ENCODE measurements at regions not wholly inside any gene's neighbourhood (a gene's known extent, or its start where the extent isn't known, plus 50 kb on each side); places are given as distances from the start of the nearest gene placed in this dataset.

DNA sequence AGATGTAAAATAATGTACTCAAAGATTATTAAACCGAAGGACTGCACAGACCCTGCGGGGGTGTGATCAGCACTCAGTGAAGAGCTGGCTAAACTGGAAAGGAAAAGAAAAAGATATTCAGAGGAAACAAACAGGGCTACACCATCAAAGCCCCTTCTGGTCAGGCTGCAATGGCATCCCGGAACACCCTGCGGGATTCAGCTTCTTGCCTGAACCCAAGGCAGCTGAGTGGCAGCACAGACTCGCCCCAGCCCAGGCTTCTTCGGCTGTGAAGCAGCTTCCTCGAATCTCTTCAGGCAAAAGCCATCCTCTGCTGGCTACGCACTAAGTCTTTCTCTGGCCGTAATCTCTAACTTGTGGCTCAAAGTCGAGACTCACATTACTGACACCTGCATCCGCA is 220.9 kb downstream of the TEX29 start:
- DNase-seq = no peak

- DNase-seq = no peak
Observed at GRCh38 chr13:111541752-111542529, 221.5 kb downstream of the TEX29 start.

DNA sequence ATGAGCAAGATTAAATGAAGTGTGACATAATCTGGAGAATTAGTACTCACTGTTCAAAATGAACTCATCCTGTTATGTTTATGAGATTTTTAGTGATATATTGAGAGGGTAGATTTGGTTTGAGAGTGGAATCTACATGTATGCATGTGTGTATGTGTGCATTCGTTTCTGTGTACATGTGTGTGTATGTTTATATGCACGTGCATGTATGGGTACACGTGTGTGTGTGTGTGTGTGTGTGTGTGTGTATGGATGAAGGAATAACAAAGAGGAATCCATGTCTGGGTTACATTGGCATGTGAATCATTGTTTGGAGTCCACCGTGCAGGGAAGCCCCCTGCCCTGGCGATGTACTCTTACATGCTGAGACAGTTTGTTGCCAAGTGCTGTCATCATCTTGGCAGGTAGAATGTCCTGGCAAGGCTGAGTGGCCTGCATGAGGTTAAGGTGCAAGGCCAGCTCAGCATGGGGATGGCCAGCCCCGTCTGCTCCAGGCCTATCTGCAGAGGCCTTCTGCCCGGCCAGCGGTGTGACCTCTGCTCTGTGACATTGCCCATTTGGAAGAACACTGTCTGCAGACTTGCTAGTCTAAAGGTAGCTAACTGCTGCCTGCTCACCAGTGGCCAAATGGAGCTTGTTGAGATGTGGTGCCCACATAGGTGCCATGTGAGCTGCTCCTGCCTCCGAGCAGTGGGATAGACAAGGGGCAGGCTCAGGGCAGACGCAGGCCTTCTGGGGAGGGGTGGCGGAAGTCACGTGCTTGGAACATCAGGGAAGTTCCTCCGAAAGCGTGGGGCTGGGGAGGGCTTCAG is 222.3 kb downstream of the TEX29 start:
- DNase-seq = no peak

DNA sequence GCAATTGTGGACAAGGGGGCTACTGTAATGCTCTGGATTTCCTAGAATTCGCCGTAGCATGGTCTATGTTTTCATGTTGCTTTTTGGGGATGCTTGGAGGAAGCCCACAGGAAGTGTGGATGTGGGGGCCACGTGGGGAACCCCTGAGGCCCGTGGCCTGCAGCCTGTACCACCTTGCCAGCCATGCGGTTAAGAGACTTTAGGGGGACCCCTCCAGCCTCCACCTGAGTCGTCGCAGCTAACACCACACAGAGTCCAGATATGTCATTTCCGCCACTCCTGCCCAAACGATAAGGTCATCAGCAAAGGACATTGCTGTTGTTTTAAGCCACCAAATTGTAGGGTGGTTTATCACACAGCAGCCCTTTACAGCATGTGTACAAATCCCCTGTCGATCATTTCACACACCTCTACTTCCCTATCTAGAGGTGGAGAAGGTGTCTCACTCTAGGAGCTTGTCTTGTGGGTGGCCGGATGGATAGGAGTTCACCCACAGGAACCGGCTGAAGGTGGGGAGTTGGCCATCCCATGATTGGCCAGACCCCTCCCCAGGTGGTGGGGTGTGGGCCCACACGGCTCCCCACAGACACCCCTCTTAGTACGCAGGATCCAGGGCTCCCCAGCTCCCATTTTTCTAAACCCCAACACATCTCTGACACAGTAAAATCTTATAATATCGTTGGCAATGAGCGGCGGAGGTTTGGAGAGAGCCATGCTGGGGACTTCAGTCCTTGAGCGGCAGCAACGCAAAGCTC is 226.7 kb downstream of the TEX29 start:
- DNase-seq = no peak

- DNase-seq = no peak
Observed at GRCh38 chr13:111547726-111548273, 227.4 kb downstream of the TEX29 start.

- DNase-seq = no peak
Observed at GRCh38 chr13:111548301-111548700, 227.9 kb downstream of the TEX29 start.

DNA sequence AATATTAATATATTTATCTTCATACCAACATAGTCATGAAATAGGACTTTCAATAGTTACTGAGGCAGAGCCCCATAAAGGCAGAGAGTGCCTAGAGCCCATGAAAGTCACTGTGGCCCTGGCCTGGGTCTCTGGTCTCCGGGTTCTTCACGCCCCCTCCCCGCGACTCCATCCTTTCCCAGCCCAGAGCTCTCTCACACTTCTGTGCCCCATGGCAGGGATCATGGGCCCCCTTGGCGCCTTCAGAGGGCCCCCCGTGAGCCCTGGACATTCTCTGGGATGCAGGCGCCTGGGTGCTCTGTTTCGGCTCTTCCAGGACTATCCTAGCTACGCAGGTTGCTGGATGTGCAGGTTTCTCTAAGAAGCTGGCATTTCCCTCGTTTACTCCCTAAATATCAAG is 228.4 kb downstream of the TEX29 start:
- no peak for DNase-seq

- no peak for DNase-seq
Observed at GRCh38 chr13:111549464-111549863, 229.0 kb downstream of the TEX29 start.

- DNase-seq = no peak
Observed at GRCh38 chr13:111550062-111550461, 229.6 kb downstream of the TEX29 start.

- DNase-seq = no peak
Observed at GRCh38 chr13:111551204-111551820, 230.9 kb downstream of the TEX29 start.

- DNase-seq = no peak
Observed at GRCh38 chr13:111552891-111553655, 232.6 kb downstream of the TEX29 start.

- no peak for DNase-seq
Observed at GRCh38 chr13:111554539-111555267, 234.3 kb downstream of the TEX29 start.

GRCh38 chr13:111555268-111555808 is 234.9 kb downstream of the TEX29 start:
- no peak for DNase-seq

DNA sequence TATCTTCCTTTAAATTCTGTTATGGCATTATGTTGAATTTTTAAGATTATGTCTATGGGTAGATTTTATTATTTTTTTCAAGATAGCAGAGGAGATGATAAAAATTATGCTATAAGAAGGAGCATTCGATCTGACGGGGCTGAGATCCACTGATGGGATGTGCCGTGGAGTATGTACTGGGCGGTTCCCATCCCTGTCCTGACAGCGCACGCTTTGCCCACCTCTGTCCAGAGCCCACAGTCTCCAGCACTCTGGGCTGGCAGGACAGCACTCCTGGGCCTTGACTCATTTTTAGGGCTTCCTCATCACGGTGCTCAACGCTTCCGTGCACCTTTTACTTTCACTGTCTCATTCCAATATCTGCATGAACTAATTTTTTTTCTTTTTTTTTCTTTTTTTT is 235.5 kb downstream of the TEX29 start:
- no peak for DNase-seq

- no peak for DNase-seq
Observed at GRCh38 chr13:111556496-111556895, 236.1 kb downstream of the TEX29 start.

- DNase-seq = no peak
Observed at GRCh38 chr13:111557921-111558699, 237.7 kb downstream of the TEX29 start.

GRCh38 chr13:111558700-111559088 is 238.3 kb downstream of the TEX29 start:
- DNase-seq = no peak

DNA sequence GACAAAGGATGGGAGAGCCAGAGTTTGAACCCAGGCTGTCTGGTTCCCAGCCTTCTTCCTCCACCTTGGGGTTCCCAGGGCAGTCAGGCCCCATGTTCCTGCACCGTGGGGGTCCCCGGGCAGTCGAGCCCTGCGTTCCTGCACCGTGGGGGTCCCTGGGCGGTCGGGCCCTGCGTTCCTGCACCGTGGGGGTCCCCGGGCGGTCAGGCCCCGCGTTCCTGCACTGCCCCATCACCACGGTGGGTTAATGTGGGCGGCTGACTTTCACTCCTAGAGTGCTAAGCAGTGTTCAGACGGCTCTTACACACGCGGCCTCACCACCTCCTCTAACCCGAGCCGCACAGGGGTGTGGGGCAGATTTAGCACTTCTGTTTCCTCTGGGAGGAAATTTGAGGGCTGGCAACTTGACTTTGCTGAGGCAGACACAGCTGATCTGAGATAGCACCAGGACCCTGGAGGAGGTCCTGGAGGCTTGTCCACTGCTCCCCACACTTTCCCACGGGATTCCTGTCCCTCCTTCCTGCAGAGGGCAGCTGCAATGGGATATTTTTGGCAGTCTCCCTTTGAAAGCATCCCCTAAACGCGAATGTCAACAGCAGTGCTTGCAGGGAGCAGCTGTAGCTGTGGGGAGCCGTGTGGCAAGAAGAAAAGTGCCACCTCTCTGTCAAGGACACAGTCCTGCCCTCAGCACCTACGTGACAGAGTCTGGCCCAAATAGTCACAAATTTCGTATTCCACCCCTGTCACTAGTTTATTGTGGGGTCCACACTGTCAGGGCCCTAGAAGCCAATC is 239.4 kb downstream of the TEX29 start:
- DNase-seq = no peak

- no peak for DNase-seq
Observed at GRCh38 chr13:111561091-111561781, 240.8 kb downstream of the TEX29 start.

Data from DMS79 (cell line).